22Rv1 (cell line): ENCODE measurements at regions not wholly inside any gene's neighbourhood (a gene's known extent, or its start where the extent isn't known, plus 50 kb on each side); places are given as distances from the start of the nearest gene placed in this dataset.

Source experiments
- CTCF ChIP-seq: fragments of 450-650 bp; IDR thresholded peaks from 2 replicates; pipeline ENCODE4 v1.5.1; 2017; ENCODE audit warnings: mild to moderate bottlenecking
- ZFX ChIP-seq: fragments of 450-650 bp; IDR thresholded peaks from 2 replicates; pipeline ENCODE4 v1.6.1; 2017; ENCODE audit warnings: antibody characterized with exemption, borderline replicate concordance

- no peak for TF ChIP-seq CTCF
- TF ChIP-seq ZFX: no peak
Observed at GRCh38 chr7:47046949-47047348, 535.0 kb downstream of the TNS3 start.
